Retina (tissue), 1 donor: ENCODE measurements at regions not wholly inside any gene's neighbourhood (a gene's known extent, or its start where the extent isn't known, plus 50 kb on each side); places are given as distances from the start of the nearest gene placed in this dataset.

ENCODE experiments used
- DNase-seq: peaks from one replicate; pipeline ENCODE4 v3.0.0-alpha.2; 2016

GRCh38 chr2:62296832-62297623, 101.1 kb downstream of the B3GNT2 start:
- no peak for DNase-seq

- DNase-seq, result no peak
These were observed 100.3 kb downstream of the B3GNT2 start for GRCh38 chr2:62296034-62296831.

DNA sequence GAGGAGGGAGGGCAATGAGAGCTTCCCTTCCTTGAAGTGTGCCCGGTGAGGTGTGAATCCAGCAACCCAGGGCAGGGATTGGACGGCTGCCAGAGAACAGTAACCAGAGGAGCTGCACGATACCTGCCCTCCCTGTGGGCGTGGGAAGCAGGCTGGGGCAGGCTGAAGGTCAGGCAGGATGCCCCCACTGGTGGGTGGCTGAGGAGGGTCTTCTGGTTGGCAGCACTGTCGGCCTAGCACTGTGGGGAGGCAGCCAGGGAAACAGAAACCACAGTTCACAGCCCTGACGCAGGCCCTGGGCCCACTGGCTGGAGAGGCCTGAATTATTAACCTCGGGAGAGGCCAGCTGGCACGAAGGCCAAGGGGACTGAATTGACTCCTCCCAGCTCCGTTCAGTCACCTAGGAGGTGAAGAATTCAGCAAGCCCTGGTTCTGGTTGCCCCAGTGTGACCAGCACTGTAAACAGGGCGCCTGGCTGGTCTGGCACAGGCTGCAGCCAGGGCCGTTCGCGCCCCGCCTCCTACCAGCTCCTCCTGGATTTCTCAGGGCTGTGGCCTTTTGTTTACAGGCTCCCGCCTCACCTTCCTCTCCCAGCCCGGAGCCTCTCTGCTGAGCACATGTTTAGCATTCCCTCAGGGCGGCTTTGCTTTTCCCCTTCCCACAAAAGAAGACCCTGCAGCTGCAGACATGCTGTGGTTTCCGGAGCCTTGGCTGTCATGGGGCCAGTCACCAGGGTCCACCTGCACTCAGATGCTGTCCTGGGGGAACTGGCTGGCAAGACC, 97.8 kb downstream of the B3GNT2 start:
- DNase-seq, result peak; percentile 56

GRCh38 chr2:62293151-62293489, 97.2 kb downstream of the B3GNT2 start:
- DNase-seq, result no peak

DNA sequence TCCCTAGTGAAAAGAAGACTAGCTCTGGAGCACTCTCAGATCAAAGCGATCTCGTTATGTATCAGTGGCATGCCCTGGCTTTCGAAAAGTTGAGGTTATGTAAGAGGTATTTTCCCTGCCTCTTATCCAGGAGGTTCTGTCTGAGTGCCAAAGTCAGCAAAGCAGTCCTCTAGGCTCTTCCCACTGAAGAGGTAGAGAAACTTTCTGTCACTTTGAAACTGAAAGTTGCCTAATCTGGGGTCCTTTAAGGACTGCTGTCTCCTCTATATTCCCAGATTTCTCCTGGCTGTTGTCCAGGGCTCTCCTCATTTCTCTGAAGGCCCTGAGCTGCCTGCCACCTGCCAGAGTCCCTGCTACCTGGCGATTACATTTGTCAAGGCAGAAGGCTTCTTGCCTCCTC, 96.3 kb downstream of the B3GNT2 start:
- no peak for DNase-seq

DNA sequence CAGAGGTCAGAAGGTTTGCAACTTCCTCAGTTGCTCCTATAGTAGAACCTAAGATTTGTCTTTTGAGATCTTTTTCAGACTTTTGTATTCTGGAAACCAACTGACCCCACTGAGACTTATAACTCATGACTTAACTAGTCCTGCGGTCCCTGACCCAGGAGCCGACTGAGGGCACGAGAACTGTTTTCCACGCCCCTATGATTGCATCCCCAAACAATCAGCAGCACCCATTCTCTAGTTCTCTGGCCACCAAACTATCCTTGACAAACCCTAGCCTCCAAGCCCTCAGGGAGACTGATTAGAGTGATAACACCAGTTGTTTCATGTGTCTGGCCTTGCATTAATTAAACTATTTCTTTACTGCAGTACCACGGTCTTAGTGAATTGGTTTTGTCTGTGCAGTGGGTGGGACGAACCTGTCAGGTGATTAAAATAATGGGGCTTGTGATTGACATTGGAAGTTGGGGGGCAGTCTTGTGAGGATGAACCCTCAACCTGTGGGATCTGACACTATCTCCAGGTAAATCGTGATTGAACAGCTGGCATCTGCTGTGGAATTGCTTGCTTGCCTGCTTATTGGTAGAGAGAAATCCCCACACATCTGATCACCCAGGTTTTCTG, 95.7 kb downstream of the B3GNT2 start:
- DNase-seq, result no peak

GRCh38 chr2:62291052-62291451, 95.1 kb downstream of the B3GNT2 start:
- DNase-seq, result no peak

GRCh38 chr2:62287899-62288880, 92.3 kb downstream of the B3GNT2 start:
- no peak for DNase-seq

DNA sequence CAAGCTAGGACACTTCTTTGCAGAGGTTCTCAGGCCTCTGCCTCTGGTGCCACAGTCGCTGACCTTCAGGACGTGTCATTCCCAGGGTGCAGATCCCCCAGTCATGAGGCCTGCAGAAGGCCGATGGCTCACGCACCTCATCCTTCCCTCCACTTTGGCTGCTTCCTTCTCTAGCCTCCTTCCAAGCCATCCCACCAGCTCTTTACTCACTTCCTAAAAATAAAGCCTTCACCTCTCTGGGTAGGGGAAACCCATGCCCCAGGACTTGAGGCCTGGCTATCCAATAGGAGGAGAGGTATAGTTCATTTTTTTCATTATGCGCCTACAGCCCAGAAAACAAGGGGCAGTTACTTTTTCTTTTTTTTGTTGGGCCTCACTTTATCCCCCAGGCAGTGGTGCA, 91.4 kb downstream of the B3GNT2 start:
- no peak for DNase-seq

DNA sequence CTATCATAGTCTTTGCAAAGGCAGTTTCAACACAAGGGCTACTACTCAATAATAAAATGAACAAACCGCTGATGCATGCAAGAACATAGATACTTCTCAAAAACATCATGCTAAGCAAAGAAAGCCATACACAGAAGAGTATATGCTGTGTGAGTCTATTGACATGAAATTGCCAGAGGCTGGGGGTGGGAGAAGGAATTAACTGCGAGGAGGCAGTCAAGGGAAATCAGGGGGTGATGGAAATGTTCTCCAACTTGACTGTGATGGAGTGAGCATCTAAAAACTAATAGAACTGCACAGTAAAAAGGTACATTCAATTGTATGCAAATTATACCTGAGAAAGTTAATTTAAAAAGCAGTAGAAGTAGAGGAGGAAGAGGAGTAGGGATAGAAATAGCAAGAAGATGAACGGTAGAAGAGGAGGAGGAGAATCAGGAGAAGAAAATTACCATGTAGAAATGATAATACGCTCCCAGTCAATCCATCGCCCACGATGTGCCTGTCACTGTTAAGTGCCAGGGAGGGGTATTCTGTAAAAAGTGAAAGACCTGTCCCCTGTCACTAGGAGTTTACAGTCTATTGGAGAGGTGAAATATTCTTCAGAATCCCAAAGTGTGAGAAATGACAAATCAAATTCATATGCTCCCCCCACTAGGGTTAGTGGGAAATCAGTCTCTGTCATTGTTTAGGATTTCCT, 90.3 kb downstream of the B3GNT2 start:
- DNase-seq, result no peak

DNA sequence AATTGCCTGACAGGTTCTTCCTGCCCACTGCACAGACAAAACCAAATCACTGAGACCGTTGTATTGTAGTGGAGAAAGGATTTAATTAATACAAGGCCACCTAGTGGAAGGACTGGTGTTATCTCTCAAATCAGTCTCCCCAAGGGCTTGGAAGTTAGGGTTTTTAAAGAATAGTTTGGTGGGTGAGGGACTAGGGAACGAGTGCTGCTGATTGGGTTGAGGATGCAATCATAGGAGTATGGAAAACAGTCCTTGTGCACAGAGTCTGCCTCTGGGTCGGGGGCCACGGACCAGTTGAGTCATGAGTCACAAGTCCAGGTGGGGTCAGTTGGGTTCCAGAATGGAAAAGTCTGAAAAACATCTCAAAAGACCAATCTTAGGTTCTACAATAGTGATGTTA, 89.1 kb downstream of the B3GNT2 start:
- DNase-seq, result no peak

GRCh38 chr2:62284471-62284870, 88.6 kb downstream of the B3GNT2 start:
- DNase-seq, result no peak

DNA sequence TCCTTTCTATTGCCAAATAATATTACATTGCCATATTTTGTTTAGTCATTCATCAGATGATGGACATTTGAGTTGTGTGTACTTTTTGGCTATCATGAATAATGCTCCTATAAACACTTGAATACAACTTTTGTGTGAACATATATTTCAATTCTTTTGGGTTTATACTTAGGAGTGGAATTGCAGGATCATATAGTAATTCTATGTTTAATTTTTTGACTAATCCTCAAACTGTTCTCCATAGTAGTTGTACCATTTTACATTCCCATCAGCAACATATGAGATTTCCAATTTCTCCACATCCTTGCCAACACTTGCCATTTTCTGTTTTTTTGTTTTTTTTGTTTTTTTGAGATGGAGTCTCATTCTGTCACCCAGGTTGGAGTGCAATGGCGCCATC, 87.2 kb downstream of the B3GNT2 start:
- no peak for DNase-seq

DNA sequence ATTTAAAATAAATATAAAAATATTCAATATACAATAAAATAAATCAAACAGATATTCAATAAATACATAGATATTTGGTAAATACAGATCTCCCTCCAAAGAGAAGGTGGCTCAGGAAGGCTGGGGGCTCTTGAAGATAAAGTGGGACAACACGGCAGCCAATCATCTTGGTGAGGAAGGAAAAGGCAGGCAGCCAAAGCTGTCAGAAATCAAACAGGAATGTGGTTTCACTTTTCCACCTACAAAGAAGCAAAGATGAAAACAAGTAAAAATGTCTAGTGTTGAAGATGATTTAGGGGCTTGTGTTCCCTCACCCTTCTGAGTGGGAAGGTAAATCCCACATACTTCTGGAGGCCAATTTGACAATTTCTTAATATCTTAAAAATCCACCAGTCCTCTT, 85.7 kb downstream of the B3GNT2 start:
- DNase-seq, result no peak

DNA sequence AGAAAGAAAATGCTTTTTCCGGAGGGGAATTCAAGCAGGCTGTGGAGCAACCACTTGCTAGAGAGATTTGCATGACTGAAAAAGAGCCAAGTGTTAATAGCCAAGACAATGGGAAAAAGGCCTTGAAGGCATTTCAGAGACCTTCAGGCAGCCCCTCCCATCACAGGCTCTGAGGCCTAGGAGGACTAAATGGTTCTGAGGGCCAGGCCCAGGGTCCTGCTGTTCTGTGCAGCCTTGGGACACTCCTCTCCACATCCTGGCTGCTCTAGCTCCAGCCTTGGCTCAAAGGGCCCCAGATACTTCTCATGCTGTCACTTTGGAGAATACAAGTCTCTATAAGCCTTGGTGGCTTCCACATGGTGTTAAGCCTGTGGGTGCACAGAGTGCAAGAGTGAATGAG, 81.8 kb downstream of the B3GNT2 start:
- no peak for DNase-seq
